Left ventricle myocardium superior (tissue), 1 donor: ENCODE measurements at regions not wholly inside any gene's neighbourhood (a gene's known extent, or its start where the extent isn't known, plus 50 kb on each side); places are given as distances from the start of the nearest gene placed in this dataset.

Experiments used
- ATAC-seq: fragments of 200-7000 bp; cut with Tn5 transposase; one replicate; pipeline ENCODE4 v1.9.1; 2020; ENCODE audit warnings: mild to moderate bottlenecking, moderate library complexity
- DNase-seq: peaks from one replicate; pipeline ENCODE4 v3.0.0-alpha.2; 2020
- intact Hi-C: fragments of 100-400 bp; cut with micrococcal nuclease; formaldehyde crosslinking; loops from one replicate; pipeline ENCODE4 v1.11.0; 2022
- donor health status: DM: no; HTN: yes; CAD: no; lungs with severe emphysema.

DNA sequence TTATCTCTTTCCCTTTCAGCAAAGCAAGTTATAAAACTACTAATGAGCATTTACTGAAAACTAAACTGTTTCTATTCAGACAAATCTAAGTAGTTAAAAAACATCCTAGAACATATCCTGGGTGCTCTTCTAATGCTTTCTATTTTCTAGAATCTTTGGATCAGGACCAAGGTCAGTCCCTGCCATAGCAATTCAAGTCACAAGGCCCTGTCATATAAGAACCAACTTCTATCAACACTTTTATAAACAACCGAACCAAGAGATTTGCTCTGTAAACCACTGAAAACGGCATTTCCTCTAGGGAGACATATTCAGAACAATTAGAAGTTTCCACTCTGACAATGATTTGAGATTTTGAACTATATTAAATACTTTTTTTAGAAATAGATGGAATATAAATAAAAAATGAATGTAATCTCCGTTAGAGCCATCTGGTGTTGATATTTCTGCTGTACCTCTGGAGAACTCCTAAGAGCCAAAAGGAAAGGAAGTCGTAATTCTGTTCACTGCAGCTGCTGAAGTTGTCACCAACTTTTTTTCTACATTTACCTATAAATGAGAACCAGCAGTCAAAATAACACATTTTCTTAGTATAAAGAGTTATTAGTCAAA is 51.4 kb upstream of the LGSN start:
- intact Hi-C loops, result no loop called here
- ATAC-seq (no peak), DNase-seq (no peak)

DNA sequence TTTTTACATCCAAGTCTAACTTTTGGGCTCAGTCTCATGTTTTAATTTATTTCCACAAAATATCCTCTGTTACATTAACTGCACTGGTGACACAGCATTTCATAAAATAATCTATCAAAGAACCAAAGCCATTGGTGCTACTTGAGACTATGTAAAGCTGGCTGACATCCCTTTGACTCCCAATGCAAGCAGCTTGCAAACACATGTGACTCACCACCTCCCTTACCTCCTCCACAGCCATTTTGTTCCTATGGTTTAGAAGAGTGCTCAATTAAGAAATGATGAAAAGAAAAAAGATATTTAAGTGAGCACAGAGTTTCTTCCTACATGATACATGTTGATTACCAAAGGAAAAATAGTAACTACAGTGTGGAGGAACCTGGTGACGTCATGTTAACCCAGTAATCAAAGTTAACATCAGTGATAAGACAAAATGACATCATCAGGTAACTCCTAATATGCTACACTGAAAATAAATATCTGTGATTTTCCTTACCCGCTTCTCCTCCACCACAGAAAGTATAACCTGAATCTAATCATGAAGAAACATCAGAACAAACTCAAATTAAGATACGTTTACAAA is 53.3 kb upstream of the LGSN start:
- intact Hi-C loops, result no loop called here
- DNase-seq (no peak), ATAC-seq (no peak)

DNA sequence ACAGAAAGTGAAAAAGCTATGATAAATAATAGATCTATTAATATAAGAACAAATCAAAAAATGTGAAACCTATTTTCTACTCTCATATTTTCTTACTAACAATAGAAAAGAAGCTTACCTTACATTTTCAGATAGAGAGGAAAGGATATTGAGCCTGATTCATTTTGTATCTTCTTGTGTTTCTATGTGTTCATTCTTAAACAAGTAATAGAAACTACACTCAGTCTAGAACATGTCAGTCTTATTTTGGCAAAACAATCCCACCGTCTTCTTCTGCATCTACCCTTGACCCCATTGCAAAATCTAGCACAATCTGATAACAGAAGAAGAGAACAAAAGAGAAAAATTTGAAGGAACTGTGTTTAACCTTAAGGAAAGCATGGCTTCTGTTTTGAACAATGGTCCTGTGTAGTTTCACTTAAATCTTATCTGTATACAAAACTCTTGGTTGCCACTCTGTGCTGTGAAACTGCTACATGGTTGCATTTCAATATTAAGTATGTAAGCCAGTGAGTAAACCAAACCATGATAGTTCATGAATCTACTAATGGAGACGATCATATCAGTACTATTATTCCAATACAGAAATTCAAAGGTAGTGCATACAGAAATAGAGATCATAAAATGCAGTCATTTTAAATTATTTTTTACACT is 69.5 kb upstream of the LGSN start:
- DNase-seq (no peak), ATAC-seq (no peak)
- intact Hi-C loops, result no loop called here

DNA sequence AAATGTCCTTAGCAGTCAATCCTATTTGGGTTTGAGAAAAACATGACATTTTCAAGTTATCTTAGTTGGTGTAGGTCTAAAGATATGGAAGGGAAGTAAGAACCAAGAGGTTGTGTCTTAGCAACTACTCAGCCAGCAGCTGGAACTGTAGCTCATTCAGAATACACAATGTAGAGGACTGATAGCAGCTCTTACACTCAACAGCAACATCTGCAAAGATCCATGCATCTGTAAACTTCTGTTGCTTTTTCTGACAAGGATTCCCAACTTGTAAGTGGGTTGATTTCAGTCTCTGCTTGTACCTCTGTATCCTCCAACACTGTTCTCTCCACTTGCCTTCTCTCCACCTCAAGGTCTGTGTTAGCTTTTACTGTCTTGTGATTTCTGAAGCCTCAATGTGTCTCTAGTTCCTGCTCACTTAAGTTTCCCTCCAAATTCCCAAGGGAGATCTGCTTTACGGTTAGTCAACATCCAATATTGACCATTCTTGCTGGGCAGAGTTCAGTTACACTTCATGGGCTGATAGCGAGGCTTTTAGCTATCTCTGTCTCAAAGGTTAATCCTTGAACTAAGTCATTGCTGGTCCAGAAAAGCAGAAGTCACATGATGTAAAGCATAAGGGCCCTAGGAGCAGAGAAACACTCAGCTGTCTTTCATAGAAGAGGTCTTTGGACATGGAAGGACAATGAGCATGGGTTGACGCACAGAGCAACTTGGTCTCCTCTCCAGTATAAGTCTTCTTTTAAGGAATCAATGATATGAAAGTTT is 71.6 kb upstream of the LGSN start:
- no peak for DNase-seq
- ATAC-seq, result no peak
- intact Hi-C loops, result no loop called here

DNA sequence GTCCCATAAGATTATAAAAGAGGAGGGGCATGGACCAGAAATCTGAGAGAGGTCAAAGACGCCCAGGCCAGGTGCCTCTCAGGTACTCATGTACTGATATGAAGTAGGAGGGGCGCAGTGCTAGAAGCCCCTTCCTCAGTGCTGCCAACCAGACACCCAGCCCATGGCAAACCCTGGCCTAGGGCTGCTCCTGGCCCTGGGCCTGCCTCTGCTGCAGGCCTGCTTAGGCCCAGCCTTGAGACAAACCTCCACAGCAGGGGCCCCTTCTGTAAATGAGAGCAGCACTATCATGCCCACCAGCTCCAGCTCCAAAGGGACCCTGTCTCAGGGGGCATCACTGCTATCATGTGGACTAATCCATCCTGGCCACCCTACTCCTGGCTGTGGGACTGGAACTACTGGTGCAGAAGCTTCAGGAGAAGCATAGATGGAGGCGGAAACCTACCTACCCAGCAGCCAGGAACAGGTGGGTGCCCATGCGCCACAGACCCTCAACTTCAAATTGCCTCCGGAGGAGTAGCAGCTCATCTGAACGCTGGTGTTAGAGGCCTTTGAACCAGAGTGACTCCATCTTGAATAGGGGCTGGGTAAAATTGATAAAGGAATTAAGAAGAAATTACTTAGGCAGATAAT is 72.4 kb upstream of the LGSN start:
- intact Hi-C loops, result no loop called here
- DNase-seq (no peak), ATAC-seq (no peak)

DNA sequence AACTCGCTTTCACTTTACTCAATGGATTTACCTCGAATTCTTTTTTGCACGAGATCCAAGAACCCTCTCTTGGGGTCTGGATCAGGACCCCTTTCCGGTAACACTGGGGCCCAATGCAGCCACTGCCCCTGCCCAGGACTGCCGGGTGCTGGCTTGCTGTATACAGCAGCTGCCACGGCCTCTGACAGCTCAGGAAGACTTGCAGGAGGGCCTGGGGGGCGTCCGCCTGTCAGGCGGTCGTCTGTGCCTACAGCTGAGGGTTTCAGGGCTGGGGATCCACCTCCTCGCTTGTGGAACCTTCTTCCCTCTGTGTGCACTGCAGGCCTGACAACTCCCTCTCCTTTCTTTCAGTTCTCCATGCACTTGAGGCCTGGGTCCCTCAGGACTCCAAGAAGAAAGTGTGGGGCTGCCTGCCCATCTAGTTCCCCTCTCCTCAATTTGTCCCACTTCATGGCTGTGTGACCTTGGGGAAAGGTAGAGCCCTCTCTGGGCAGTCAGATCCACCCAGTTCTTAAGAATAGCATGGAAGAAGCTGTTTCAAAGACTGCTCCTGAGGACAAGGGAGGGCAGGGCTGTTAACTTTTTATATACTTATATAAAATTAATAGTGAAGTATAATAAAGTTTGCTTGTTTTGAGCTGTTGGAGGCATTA is 75.0 kb upstream of the LGSN start:
- intact Hi-C loops, result no loop called here
- no peak for DNase-seq
- no peak for ATAC-seq

DNA sequence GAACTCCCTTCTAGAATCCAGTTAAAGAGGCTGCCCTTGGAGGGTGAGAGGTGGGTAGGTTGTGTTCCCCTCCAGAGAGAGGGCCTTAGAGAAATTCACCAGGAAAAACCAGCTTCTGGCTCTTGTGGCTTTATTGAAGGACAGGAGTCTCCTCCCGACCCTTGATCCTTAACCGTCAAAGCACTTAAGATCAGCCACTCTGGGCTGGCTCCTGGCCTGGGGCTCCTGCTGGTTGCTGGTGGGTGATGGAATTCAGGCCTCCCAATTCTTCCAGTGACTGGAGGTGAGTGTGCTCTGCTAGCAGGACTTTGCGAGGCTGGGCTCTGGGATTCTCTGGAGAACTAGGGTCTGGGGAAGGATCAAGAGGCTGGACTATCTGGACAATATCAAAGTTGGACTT is 75.6 kb upstream of the LGSN start:
- DNase-seq, result no peak
- intact Hi-C loops, result no loop called here
- no peak for ATAC-seq

DNA sequence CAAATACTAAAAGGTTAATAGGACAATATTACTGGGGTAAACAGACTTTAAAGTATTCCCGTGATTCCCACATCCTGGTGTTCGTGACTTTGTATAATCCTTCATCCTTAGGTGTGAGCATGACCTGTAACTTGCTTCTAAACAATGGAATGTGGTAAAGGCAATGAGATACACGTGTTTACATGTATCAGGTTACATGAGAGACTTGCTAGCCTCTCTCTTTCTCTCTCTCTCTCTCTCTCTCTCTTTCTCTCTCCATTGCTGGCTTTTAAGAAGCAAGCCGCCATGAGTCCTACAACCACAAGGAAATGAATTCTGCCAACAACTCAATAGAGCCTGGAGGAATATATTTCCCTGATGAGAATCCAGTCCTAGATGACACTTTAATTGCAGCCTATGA is 83.9 kb upstream of the LGSN start:
- no peak for ATAC-seq
- intact Hi-C loops, result no loop called here
- DNase-seq, result no peak

DNA sequence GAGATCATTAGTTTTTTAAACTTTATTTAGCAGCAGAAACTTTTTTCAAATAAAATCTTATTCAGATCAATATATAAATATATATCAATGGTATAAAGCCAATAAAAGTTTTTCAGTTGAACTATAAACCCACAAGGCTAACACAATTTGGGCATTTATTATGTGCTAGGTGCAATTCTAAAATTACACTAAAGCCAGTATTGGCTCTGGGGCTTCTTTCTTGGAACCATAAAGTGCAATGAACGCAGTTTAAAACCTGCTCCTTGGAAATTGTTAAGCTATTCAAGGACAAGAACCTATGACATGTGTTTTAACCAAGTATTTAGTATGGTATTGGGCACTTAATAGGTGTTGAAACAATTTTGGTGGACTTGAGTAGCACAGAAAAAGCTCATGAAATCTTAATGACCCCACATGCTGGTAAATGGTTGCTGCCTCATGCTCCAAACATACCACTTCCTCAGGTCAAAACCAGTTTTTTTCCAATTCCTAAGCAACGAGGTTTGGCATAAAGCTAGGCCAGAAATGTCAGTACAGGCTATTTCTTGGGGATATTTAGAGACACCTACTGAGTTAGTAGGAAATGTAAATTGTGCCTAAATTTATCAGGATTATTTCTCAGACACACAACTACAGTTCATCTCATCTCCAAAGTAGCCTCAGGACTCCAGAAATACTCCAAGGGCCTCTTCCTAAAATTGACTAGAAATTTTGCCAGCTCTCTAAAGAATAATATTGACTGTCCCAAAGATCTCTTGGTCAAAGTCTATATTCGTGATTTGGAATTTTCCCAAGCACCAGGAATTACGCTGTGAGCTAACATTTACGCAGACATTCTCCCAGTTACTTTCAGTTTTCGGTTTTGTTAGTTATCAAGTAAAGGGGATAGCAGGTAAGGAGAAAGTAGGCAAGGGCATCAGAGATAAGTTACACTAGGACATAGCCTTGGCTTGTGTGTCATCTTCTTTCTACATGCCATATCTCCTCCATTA is 90.9 kb upstream of the LGSN start:
- ATAC-seq (no peak), DNase-seq (no peak)
- intact Hi-C loops, result no loop called here

DNA sequence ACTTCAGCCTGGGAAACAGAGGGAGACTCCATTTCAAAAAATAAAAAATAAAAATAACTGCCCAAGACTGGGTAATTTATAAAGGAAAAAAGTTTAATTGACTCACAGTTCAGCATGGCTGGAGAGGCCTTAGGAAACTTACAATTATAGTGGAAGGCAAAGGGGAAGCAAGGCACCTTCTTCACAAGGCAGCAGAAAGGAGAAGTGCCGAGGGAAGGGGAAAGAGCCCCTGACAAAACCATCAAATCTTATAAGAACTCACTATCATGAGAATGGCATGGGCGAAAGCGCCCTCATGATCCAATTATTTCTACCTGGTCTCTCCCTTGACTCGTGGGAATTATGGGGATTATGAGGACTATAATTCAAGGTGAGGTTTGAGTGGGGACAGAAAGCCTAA is 95.5 kb upstream of the LGSN start:
- intact Hi-C loops, result no loop called here
- DNase-seq, result no peak
- ATAC-seq, result no peak

DNA sequence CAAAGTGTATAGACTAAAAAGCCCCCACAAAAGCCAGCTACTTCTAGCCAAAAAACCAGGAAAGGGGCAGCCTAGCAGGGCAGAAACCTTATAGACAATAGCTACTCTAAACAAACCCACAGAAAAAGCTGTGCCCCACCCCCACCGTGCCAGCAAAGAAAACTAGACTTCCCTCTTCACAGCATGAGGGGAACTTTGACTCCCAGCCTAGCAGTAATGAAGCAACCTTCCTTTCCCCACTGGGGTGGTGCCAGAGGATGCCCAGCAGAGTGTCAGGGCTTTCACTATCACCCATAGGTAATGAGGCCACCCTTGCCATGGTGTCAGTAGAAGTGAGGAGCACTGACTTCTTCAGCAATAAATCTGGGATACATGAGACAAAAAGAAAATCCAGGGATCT is 99.0 kb upstream of the LGSN start:
- intact Hi-C loops, result no loop called here
- ATAC-seq (no peak), DNase-seq (no peak)

DNA sequence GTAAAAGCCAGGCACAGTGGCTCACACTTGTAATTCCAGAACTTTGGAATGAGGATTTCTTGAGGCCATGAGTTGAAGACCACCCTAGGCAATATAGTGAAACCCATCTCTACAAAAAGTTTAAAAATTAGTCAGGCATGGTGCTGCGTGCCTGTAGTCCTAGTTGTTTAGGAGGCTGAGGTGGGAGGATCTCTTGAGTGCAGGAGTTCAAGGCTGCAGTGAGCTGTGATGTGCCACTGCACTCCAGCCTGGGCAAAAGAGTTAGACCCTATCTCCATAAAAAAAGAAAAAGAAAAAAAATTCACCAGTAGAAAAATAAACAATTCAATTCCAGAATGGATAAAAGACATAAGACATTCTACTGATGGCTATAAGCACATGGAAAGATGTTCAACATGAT is 104.9 kb upstream of the LGSN start:
- intact Hi-C loops, result no loop called here
- no peak for DNase-seq
- ATAC-seq, result no peak

DNA sequence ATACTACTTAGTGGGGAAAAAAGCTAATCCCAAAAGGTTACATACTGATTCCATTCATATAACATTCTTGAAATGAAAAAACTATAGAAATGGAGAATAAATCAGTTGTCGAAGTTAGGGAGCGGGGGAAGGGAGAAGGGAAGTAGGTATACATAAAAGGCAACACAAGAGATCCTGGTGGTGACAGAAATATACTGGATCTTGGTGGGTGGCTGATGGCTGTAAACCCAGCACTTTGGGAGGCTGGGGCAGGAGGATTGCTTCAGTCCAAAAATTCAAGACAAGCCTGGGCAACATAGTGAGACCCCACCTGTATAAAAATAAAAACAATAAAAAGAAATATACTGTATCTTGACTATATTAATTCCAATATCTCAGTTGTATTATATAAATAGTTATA is 105.7 kb upstream of the LGSN start:
- DNase-seq, result no peak
- no peak for ATAC-seq
- intact Hi-C loops, result no loop called here

DNA sequence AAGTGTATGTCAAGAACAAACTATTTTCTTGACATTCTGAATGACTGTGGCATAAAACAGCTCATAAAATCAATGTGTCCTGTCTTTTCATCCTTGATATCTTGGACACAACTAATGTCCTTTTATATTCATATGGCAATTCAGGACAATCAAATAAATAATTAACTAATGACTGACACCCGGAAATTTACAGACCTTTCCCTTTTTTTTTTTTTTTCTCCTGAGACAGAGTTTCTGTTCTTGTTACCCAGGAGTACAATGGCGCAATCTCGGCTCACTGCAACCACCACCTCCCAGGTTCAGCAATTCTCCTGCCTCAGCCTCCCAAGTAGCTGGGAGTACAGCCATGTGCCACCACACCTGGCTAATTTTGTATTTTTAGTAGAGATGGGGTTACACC is 107.1 kb upstream of the LGSN start:
- intact Hi-C loops, result no loop called here
- DNase-seq (no peak), ATAC-seq (no peak)

DNA sequence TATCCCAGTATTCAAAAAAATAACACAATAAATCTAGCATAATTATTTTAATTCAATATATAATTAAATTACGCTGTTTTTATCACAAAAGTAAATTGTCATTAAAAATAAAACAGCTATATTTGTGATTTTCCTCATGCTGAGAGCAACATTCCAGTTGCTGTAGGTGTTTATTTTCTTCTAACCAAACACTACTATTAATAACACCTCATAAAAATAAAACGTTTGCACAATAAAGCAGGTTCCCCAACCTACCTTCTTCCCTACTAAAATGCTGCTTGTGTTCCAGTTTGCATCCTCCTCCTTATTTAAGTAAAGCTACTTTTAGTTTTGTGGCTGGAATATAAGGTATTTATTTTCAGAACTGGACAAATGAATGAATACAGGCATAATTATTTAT is 108.2 kb upstream of the LGSN start:
- ATAC-seq, result no peak
- no peak for DNase-seq
- intact Hi-C loops, result no loop called here

DNA sequence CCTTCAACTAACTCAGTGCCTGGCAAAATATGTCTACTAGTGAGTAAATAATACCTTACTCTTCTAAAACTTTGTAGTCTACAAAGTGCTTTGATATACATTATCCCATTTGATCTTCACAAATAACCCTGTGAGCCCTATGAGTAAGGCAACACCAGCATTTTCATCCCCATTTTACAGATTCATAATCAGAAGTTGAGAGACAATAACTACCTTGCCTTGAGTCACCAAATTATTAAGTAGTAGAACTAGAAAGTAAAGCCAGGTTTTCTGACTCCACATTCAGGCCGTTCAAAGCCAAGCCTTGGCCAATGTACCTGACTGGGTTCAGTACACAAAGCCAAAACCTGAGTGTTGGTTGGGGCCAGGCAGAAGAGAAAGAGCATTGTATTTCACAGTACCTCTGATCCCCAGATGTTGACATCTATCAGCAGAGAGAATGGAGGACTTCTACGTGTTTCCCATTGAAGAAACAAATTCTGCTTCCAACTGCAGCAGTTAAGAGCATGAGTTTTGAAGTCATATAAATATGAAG is 111.3 kb upstream of the LGSN start:
- no peak for ATAC-seq
- intact Hi-C loops, result no loop called here
- no peak for DNase-seq

DNA sequence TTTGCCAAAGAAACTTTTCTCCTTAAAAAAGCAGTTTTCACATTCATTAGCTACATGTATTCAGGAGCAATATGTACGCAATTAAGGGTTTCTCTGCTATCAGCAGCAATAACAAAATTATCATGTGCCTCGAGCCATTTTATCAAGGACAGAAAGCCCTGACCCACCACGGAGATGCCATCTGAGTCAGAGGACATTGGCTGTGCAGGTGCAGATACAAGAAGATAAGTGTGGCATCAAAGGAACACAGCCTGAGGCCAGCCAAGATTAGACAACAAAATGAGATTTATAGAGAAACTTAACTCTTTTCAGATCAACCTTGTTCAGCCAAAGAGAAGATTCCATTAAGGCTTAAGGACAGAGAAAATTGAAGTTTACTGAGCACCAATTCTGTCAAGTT is 115.2 kb upstream of the LGSN start:
- ATAC-seq (no peak), DNase-seq (no peak)
- intact Hi-C loops, result no loop called here

DNA sequence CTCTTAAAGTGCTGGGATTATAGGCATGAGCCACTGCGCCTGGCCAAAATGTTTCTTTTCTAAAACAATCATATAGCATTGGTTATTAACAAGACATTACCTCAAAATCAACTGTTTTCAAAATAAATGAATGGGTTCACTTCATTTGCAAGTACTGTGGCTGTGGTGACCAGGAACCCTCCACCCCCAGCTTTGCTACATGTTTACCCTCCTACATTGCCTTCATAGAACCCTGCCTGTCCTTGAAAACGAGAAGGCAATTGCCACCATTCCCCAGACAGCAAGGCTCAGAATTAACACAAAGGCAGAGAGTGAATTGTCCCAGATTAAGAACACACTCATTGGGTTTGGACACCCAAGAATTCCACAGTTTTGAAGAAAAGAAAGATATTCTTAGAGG is 116.6 kb upstream of the LGSN start:
- no peak for ATAC-seq
- intact Hi-C loops, result no loop called here
- DNase-seq, result no peak
